ENCODE measurements at regions not wholly inside any gene's neighbourhood (a gene's known extent, or its start where the extent isn't known, plus 50 kb on each side); places are given as distances from the start of the nearest gene placed in this dataset.

GRCh38 chrX:100098660-100099375, 311.3 kb downstream of the PCDH19 start:
- dilution Hi-C loops (cut with MboI; ENCODE audit: extremely low pct_ligation_motif_present, low sequenced_read_pairs) (no loop called here), intact Hi-C loops (cut with micrococcal nuclease) (no loop called here)
- Histone ChIP-seq H3K27ac (ENCODE audit: insufficient read depth, low read depth, low read length) (peak overlapping the region; percentile 51), H3K9me3 (replicated peaks; ENCODE audit: control insufficient read depth, insufficient read depth, low read length) (no peaks in the 10 kb centered on the region), H3K27me3 (ENCODE audit: control insufficient read depth in 2 of 2, insufficient read depth in 2 of 2, low read length in 2 of 2) (no peaks in the 10 kb centered on the region), H3K4me2 (ENCODE audit: insufficient read depth, low read length) (no peak overlapping the region), H3K4me3 (replicated peaks in 1 of 3; ENCODE audit: insufficient read depth in 1 of 3, low read depth in 1 of 3, low read length in 3 of 3) (no peak overlapping the region), H2AFZ (ENCODE audit: low read depth, low read length) (peak overlapping the region; percentile 54), H4K20me1 (replicated peaks; ENCODE audit: control insufficient read depth, extremely low read depth, insufficient read depth, low read length) (no peaks in the 10 kb centered on the region), H3K9me1 (replicated peaks; ENCODE audit: control insufficient read depth, extremely low read depth, insufficient read depth, low read length) (no peaks in the 10 kb centered on the region), H3K79me2 (ENCODE audit: control insufficient read depth, insufficient read depth, low read length) (no peaks in the 10 kb centered on the region), H3K4me1 (ENCODE audit: control insufficient read depth, extremely low read depth, insufficient read depth, low read length) (no peaks in the 10 kb centered on the region), H3K9ac (replicated peaks; ENCODE audit: extremely low read depth, insufficient read depth, low read length) (no peak overlapping the region), H3K36me3 (ENCODE audit: control insufficient read depth in 2 of 2, extremely low read depth in 1 of 2, insufficient read depth in 2 of 2, low read length in 2 of 2) (no peaks in the 10 kb centered on the region)
- TF ChIP-seq GATA2 (IDR thresholded peaks at IDR 0.05; ENCODE audit: insufficient read depth, insufficient read length, low read depth, low read length) (peak; percentile 42), FOS (IDR thresholded peaks at IDR 0.05; ENCODE audit: borderline replicate concordance, insufficient read depth, low read length) (no peak)
- DNase-seq (ENCODE audit: low read depth, low spot score) (peak; percentile 31), FAIRE-seq (peak; percentile 87)
- ChIA-PET POLR2A (no interaction called here), CTCF (no interaction called here)
- BruUV-seq (replicated peaks) = no TSS peak

- POLR2A ChIA-PET = no interaction called here
- CTCF ChIA-PET = no interaction called here
- Histone ChIP-seq H3K79me2 (ENCODE audit: control insufficient read depth, insufficient read depth, low read length) (no peaks in the 10 kb centered on the region), H3K4me3 (replicated peaks in 1 of 3; ENCODE audit: insufficient read depth in 1 of 3, low read depth in 1 of 3, low read length in 3 of 3) (no peak overlapping the region), H3K9me3 (replicated peaks; ENCODE audit: control insufficient read depth, insufficient read depth, low read length) (no peaks in the 10 kb centered on the region), H4K20me1 (replicated peaks; ENCODE audit: control insufficient read depth, extremely low read depth, insufficient read depth, low read length) (no peaks in the 10 kb centered on the region), H3K27ac (ENCODE audit: insufficient read depth, low read depth, low read length) (no peak overlapping the region), H3K9ac (replicated peaks; ENCODE audit: extremely low read depth, insufficient read depth, low read length) (no peak overlapping the region), H3K27me3 (ENCODE audit: control insufficient read depth in 2 of 2, insufficient read depth in 2 of 2, low read length in 2 of 2) (no peaks in the 10 kb centered on the region), H3K4me1 (ENCODE audit: control insufficient read depth, extremely low read depth, insufficient read depth, low read length) (no peaks in the 10 kb centered on the region), H3K9me1 (replicated peaks; ENCODE audit: control insufficient read depth, extremely low read depth, insufficient read depth, low read length) (no peaks in the 10 kb centered on the region), H2AFZ (ENCODE audit: low read depth, low read length) (no peak overlapping the region), H3K4me2 (ENCODE audit: insufficient read depth, low read length) (no peak overlapping the region), H3K36me3 (ENCODE audit: control insufficient read depth in 2 of 2, extremely low read depth in 1 of 2, insufficient read depth in 2 of 2, low read length in 2 of 2) (no peaks in the 10 kb centered on the region)
- no TSS peak for BruUV-seq (replicated peaks)
- DNase-seq (ENCODE audit: low read depth, low spot score) (no peak), FAIRE-seq (no peak)
- no peak for TF ChIP-seq MYC (IDR thresholded peaks at IDR 0.05; ENCODE audit: low read depth, low read length)
- dilution Hi-C loops (cut with MboI; ENCODE audit: extremely low pct_ligation_motif_present, low sequenced_read_pairs) = no loop called here
- intact Hi-C loops (cut with micrococcal nuclease) = no loop called here
These were observed 319.1 kb downstream of the PCDH19 start for GRCh38 chrX:100090931-100091330.
